ENCODE measurements at regions not wholly inside any gene's neighbourhood (a gene's known extent, or its start where the extent isn't known, plus 50 kb on each side); places are given as distances from the start of the nearest gene placed in this dataset.
"Not testable (repeated sequence)": the region's sequence is repeated elsewhere in the genome, so short reads cannot be mapped to it uniquely, and the experiment has no call there.

GRCh38 chr7:35910621-35911020 is 109.8 kb downstream of the SEPTIN7 start:
- DNase-seq = not testable (repeated sequence)

GRCh38 chr7:35913350-35913749 is 112.5 kb downstream of the SEPTIN7 start:
- DNase-seq = not testable (repeated sequence)

- DNase-seq = not testable (repeated sequence)
Observed at GRCh38 chr7:35914214-35914613, 113.4 kb downstream of the SEPTIN7 start.

DNA sequence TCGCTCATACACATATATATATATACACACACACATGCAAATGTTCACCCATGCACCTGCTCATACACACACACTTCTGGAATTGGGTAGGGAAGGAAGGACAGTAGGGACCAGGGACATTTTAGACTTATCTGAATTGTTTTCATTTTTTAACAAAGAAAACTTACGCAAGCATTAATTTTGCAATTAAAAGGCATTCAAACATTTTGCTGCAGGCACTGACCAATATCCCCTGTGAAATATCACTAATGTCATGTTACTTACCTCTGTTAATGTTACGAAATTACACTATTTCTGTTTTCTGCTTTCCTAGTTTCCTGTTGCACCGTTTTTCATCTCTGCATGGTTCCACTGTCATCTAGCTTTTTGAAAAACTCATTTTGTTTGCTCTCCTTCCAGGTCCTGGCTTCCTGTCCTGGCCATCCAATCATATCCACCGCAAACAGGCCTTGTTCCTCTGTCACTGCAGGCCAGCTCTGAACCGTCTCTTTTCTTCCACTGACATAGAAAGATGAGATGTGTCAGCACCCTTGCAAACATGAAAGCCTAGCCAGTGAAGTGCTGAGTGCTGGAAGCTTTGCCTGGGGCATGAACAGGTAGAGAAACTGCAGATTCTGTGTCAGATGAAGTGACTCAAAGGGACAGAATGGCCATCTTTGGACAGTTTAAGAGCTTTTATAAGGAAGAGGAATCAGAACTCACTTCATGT is 114.5 kb downstream of the SEPTIN7 start:
- not testable (repeated sequence) for DNase-seq

- not testable (repeated sequence) for DNase-seq
Observed at GRCh38 chr7:35918217-35918616, 117.4 kb downstream of the SEPTIN7 start.

GRCh38 chr7:35919607-35920006 is 118.8 kb downstream of the SEPTIN7 start:
- not testable (repeated sequence) for DNase-seq

- not testable (repeated sequence) for DNase-seq
Observed at GRCh38 chr7:35921338-35921737, 120.5 kb downstream of the SEPTIN7 start.

GRCh38 chr7:35924668-35925067 is 123.8 kb downstream of the SEPTIN7 start:
- DNase-seq = not testable (repeated sequence)

DNA sequence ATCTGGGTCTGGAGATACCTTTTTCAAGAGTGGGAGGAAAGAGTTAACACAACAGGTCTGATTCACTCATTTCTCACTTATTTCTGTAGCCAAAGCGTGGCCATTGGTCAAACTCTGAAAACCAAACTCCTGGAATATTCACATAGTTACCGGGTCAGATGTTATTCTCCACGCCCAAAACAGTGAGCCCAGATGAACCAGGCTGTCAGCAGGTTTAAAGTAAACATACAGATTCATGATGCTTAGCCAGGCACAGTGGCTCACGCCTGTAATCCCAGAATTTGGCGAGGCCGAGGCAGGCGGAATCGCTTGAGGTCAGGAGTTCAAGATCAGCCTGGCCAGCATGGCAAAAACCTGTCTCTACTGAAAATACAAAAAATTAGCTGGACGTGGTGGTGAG is 126.1 kb downstream of the SEPTIN7 start:
- not testable (repeated sequence) for DNase-seq

- not testable (repeated sequence) for DNase-seq
Observed at GRCh38 chr7:35931134-35931533, 130.3 kb downstream of the SEPTIN7 start.

GRCh38 chr7:35931551-35931950 is 130.7 kb downstream of the SEPTIN7 start:
- DNase-seq = not testable (repeated sequence)

DNA sequence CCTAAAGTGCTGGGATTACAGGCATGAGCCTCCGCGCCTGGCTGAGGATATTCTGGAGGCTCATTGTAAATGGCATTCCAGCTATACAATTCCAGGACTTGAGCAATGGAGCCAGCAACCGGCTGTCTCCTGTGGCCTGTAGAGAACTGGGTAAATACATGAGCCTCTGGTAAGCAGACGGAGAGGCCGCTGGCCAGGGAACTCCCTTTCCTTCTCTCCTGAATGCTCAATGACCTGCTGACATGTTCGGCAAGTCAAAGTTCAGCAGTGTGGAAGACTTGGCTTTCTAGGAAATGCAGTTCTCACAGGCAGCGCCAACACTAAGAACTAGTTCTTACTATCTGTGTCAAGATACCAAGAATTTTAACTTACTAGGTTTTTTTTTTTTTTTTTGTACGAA is 139.8 kb downstream of the SEPTIN7 start:
- not testable (repeated sequence) for DNase-seq

DNA sequence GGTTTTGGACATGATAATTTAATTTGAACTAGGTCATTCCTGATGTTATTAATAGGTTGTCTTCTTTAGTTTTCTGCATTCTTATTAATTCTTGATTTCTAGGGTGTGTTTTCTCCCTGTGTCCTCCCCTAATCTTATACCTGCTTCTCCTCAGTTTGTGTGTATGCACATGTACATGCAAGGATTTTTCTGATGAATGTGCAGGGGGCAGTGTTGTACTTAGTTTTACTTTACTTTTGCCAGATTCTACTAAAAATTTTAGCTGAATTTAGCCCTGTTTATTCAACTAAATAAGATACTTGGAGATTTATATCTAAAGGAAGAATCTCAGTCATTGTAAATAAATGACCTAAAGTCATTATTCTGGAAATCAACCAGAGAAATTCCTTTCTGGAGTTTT is 144.8 kb downstream of the SEPTIN7 start:
- not testable (repeated sequence) for DNase-seq

DNA sequence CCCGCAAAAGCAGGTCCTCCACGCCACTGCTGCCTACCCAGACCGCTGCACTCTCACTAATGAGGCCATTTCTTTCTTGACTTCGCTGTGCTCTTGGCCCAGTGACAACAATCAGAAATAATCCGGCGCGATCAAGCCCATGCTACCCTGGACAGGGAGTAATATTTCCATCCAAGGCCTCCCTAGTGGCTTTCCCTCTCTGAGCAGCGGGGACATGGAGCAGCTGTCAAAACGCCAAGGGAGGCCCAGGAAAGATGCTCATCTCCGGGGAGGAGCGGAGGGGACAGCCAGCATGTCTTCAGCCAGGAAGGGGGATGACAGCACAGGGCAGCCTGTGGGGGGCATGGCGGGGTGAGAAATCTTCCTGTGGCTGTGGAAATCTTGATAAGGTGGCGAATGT is 154.9 kb downstream of the SEPTIN7 start:
- not testable (repeated sequence) for DNase-seq

- DNase-seq = not testable (repeated sequence)
Observed at GRCh38 chr7:35956988-35957387, 156.1 kb downstream of the SEPTIN7 start.

DNA sequence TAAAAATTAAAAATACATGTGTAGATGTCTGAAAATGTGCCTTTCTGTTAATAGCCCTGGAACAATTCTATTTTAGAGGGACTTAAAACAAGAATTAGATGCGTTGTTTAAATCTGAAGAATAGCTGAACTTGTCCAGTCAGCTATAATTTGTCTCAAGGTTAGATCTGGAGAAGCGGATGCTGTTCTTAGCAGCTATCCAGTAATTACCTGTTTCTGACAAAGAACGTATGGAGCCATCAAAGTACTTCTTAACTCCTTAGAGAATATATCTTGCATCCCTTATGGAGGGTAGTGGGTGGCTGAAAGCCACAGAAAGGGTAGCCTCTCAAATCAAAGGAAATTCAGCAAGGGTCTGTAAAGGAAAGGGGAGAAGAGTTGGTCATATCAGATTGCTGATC is 160.4 kb downstream of the SEPTIN7 start:
- DNase-seq = not testable (repeated sequence)

DNA sequence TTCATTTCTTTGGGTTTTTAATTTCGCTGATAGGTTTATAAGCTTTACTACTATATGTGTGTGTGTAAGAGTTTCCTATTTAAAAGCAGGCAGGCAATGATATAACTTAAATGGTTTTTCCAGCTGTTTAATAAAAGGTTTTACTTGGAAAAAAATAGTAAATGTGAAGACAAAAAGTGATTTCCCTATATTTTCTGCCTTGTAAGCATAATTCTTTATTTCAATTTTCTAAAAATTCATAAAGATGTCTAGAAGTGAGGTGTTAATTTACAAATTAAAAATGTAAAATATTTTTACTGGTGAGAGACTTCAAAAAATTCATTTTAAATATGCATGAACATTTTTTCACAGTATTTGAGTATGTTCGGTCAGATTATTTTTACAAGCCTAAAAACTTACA is 161.8 kb downstream of the SEPTIN7 start:
- not testable (repeated sequence) for DNase-seq

- DNase-seq = no peak
Observed at GRCh38 chr7:35967366-35968139, 166.7 kb downstream of the SEPTIN7 start.

- DNase-seq = no peak
Observed at GRCh38 chr7:35968140-35968940, 167.5 kb downstream of the SEPTIN7 start.

- DNase-seq = no peak
Observed at GRCh38 chr7:35969066-35969465, 168.2 kb downstream of the SEPTIN7 start.

GRCh38 chr7:35970458-35970857 is 169.6 kb downstream of the SEPTIN7 start:
- DNase-seq = no peak

GRCh38 chr7:35971133-35971891 is 170.5 kb downstream of the SEPTIN7 start:
- no peak for DNase-seq

Data from activated CD4-positive, alpha-beta T cell treated with anti-CD3 and anti-CD28 coated beads, Interleukin-2, amount 50 U/mL, for 1 hour (primary cell).